Fibroblast of pulmonary artery (primary cell): ENCODE measurements at regions not wholly inside any gene's neighbourhood (a gene's known extent, or its start where the extent isn't known, plus 50 kb on each side); places are given as distances from the start of the nearest gene placed in this dataset.

ENCODE experiments used
- DNase-seq: peaks from one replicate; pipeline ENCODE4 v3.0.0-alpha.2; 2010; ENCODE audit warnings: low read depth
- H3K4me3 ChIP-seq: replicated peaks from 2 replicates; pipeline ENCODE4 v1.5.1; 2011; ENCODE audit warnings: low read depth, mild to moderate bottlenecking, control low read depth, low read length, moderate library complexity
- TF ChIP-seq, protein P1 (sequence below): IDR thresholded peaks from 2 replicates; pipeline ENCODE4 v1.5.1; 2011; ENCODE audit warnings: mild to moderate bottlenecking, control low read depth, low read length, inconsistent platforms; ENCODE audit errors: missing control alignments

DNA sequence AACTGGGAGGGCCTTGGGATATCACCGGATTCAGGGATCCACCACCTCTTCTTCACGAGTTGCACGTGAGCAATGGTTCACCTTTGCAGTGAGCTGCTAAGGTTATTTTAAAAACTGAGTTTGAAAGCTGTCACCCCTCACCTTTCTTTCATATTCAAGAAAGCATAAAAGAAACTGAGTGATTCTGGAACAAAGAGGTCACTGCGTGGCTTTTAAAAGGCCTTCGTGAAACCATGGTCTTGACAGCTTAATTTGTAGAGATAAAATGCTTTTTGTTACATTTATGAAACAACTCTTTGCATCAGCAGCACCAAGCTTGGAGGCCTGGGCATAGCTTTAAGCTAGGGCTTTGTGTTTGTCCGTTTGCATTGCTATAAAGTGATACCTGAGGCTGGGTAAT lies 101.4 kb upstream of the NECTIN1 start:
- no peak for DNase-seq
- TF ChIP-seq, protein P1, sequence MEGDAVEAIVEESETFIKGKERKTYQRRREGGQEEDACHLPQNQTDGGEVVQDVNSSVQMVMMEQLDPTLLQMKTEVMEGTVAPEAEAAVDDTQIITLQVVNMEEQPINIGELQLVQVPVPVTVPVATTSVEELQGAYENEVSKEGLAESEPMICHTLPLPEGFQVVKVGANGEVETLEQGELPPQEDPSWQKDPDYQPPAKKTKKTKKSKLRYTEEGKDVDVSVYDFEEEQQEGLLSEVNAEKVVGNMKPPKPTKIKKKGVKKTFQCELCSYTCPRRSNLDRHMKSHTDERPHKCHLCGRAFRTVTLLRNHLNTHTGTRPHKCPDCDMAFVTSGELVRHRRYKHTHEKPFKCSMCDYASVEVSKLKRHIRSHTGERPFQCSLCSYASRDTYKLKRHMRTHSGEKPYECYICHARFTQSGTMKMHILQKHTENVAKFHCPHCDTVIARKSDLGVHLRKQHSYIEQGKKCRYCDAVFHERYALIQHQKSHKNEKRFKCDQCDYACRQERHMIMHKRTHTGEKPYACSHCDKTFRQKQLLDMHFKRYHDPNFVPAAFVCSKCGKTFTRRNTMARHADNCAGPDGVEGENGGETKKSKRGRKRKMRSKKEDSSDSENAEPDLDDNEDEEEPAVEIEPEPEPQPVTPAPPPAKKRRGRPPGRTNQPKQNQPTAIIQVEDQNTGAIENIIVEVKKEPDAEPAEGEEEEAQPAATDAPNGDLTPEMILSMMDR: no peak
- no peak overlapping the region for H3K4me3 ChIP-seq

DNA sequence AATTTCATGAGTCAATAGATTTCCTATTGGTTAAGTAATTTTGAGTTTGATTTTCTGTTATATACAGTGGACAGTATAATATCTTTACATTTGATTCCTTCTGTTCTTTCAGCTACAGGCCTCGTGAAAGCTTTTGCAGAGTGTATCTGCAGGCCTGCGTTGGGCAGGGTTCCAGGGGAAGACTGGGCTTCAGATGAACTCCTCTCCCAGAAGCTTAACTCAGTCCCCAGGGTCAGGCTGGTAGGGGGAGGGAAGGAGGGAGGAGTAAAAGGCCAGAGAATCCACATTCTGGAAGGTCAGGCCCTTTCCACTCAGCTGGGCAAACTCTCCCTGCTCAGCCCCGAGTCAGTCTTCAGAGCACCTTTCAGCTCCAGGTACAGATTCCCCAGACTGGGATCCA lies 100.4 kb upstream of the NECTIN1 start:
- TF ChIP-seq, protein P1: no peak
- H3K4me3 ChIP-seq: no peak overlapping the region
- no peak for DNase-seq

GRCh38 chr11:119828819-119829218 lies 99.8 kb upstream of the NECTIN1 start:
- H3K4me3 ChIP-seq: no peak overlapping the region
- DNase-seq: no peak
- TF ChIP-seq, protein P1: no peak

DNA sequence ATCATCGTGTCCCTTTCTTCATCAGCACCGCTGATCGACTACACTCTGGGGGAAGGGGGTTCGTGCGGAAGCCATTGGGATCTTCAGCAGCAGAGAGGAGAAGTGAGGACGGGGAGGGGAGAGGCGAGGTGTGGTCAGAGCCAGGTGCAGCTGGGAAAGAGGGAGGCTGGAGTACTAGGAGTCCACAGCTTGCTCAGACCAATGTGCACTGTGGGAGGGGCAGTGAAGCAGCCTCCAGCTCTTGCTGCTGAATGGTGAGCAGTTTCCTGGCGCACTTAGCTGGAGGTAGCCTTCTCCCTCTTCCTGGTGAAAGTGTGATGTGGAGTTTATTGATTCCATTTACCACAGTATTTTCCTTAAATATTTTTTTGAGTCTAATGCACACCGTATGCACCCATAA lies 99.0 kb upstream of the NECTIN1 start:
- no peak overlapping the region for H3K4me3 ChIP-seq
- DNase-seq: no peak
- TF ChIP-seq, protein P1: no peak

GRCh38 chr11:119827113-119827512 lies 98.1 kb upstream of the NECTIN1 start:
- DNase-seq: no peak
- H3K4me3 ChIP-seq: no peak overlapping the region
- TF ChIP-seq, protein P1: no peak

DNA sequence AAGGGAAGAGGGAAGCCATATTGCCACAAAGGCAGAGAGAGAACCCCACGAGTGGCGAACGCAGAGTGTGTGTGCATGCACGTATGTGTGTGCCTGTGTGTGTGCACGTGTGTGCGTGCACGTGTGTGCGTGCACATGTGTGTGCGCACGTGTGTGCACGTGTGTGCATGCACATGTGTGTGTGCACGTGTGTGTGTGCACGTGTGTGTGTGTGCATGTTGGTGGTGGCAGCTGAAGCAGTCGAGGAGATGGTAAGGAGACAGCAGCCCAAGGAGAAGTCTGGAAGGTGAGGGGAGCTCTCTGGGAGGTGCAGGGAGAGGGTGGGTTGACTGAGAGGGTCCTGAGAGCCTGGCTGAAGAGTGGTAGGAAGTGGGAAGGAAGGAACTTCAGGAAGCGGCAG lies 94.1 kb upstream of the NECTIN1 start:
- TF ChIP-seq, protein P1: no peak
- DNase-seq: no peak
- H3K4me3 ChIP-seq: no peak overlapping the region

DNA sequence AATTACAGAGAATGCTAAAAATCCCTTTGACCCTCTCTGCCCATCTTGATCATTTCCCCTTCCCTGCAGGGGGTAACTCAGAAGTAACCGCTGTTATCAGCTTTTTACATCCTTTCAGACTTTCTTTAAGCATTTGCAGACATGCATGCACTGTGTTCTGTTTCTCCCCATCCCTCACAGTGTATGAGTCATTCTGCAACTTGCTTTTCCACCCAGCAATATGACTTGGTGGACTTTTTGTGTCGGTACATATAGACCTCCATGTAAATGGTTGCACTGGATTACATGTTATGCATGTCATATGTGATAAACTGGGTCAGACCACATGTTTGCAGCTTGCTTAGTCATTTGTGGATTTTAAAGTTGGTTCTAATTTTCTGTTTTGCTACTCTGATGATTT lies 87.7 kb upstream of the NECTIN1 start:
- H3K4me3 ChIP-seq: no peak overlapping the region
- no peak for DNase-seq
- TF ChIP-seq, protein P1: no peak
